PC-9 (cell line): ENCODE measurements at regions not wholly inside any gene's neighbourhood (a gene's known extent, or its start where the extent isn't known, plus 50 kb on each side); places are given as distances from the start of the nearest gene placed in this dataset.

Experiments used
- CTCF ChIP-seq: fragments of 200-600 bp; sonication (generic); conservative IDR thresholded peaks from 2 replicates; pipeline ENCODE4 v1.6.1; 2017; ENCODE audit warnings: mixed run types, antibody characterized with exemption, mild to moderate bottlenecking, moderate library complexity
- EZH2 ChIP-seq: fragments of 200-600 bp; sonication (generic); IDR thresholded peaks from 2 replicates; pipeline ENCODE4 v1.8.0; 2017; ENCODE audit warnings: antibody characterized with exemption, low read depth

GRCh38 chr4:180489787-180490186 is 1753.4 kb upstream of the TENM3 start:
- TF ChIP-seq CTCF, result no peak
- no peak for TF ChIP-seq EZH2
